AML-193 (cell line): ENCODE measurements at regions not wholly inside any gene's neighbourhood (a gene's known extent, or its start where the extent isn't known, plus 50 kb on each side); places are given as distances from the start of the nearest gene placed in this dataset.

ENCODE experiments used
- DNase-seq, 2 experiments: peaks; one replicate each; lab custom pipeline; 2025; lab: John Stamatoyannopoulos, UW

- DNase-seq, result no peak
Observed at GRCh38 chr4:189029976-189030504, 890.8 kb downstream of the TRIML1 start.

GRCh38 chr4:189032606-189033338, 893.5 kb downstream of the TRIML1 start:
- DNase-seq, result no peak

- DNase-seq, result no peak
Observed at GRCh38 chr4:189033801-189034347, 894.6 kb downstream of the TRIML1 start.

GRCh38 chr4:189035091-189035490, 895.9 kb downstream of the TRIML1 start:
- no peak for DNase-seq

GRCh38 chr4:189035654-189036053, 896.4 kb downstream of the TRIML1 start:
- no peak for DNase-seq

GRCh38 chr4:189036906-189037305, 897.7 kb downstream of the TRIML1 start:
- DNase-seq, result no peak

GRCh38 chr4:189046642-189047041, 894.0 kb upstream of the FRG1 start:
- DNase-seq, result no peak

- no peak for DNase-seq
Observed at GRCh38 chr4:189048119-189048518, 892.6 kb upstream of the FRG1 start.

- DNase-seq, result no peak
Observed at GRCh38 chr4:189049682-189050081, 891.0 kb upstream of the FRG1 start.

GRCh38 chr4:189050643-189051042, 890.0 kb upstream of the FRG1 start:
- DNase-seq, result no peak

- DNase-seq, result no peak
Observed at GRCh38 chr4:189053621-189054020, 887.1 kb upstream of the FRG1 start.

- no peak for DNase-seq
Observed at GRCh38 chr4:189060104-189060503, 880.6 kb upstream of the FRG1 start.

GRCh38 chr4:189062047-189062820, 878.4 kb upstream of the FRG1 start:
- DNase-seq, result no peak

- no peak for DNase-seq
Observed at GRCh38 chr4:189069772-189070171, 870.9 kb upstream of the FRG1 start.

GRCh38 chr4:189071241-189071640, 869.4 kb upstream of the FRG1 start:
- DNase-seq, result no peak

- no peak for DNase-seq
Observed at GRCh38 chr4:189073739-189074138, 866.9 kb upstream of the FRG1 start.

- no peak for DNase-seq
Observed at GRCh38 chr4:189081826-189082225, 858.8 kb upstream of the FRG1 start.

- no peak for DNase-seq
Observed at GRCh38 chr4:189083769-189084168, 856.9 kb upstream of the FRG1 start.

- DNase-seq, result no peak
Observed at GRCh38 chr4:189084671-189085070, 856.0 kb upstream of the FRG1 start.

GRCh38 chr4:189087971-189088370, 852.7 kb upstream of the FRG1 start:
- no peak for DNase-seq

- DNase-seq, result no peak
Observed at GRCh38 chr4:189088780-189089179, 851.9 kb upstream of the FRG1 start.

- DNase-seq, result no peak
Observed at GRCh38 chr4:189090174-189090814, 850.4 kb upstream of the FRG1 start.
